Kasumi-1 (cell line): ENCODE measurements at regions not wholly inside any gene's neighbourhood (a gene's known extent, or its start where the extent isn't known, plus 50 kb on each side); places are given as distances from the start of the nearest gene placed in this dataset.

ENCODE experiments used
- DNase-seq, 2 experiments: peaks; one replicate each; lab custom pipeline; 2025; lab: John Stamatoyannopoulos, UW

GRCh38 chr16:82358161-82358560 is 188.1 kb upstream of the MPHOSPH6 start:
- no peak for DNase-seq

- DNase-seq: no peak
These were observed 187.2 kb upstream of the MPHOSPH6 start for GRCh38 chr16:82357237-82357636.

- no peak for DNase-seq
These were observed 180.5 kb upstream of the MPHOSPH6 start for GRCh38 chr16:82350560-82350959.

- DNase-seq: no peak
These were observed 175.3 kb upstream of the MPHOSPH6 start for GRCh38 chr16:82345318-82345717.

- no peak for DNase-seq
These were observed 174.1 kb upstream of the MPHOSPH6 start for GRCh38 chr16:82344157-82344556.

- no peak for DNase-seq
These were observed 171.2 kb upstream of the MPHOSPH6 start for GRCh38 chr16:82341146-82341669.

GRCh38 chr16:82340531-82340930 is 170.5 kb upstream of the MPHOSPH6 start:
- no peak for DNase-seq

- DNase-seq: no peak
These were observed 167.3 kb upstream of the MPHOSPH6 start for GRCh38 chr16:82337355-82337754.

GRCh38 chr16:82331974-82332750 is 162.1 kb upstream of the MPHOSPH6 start:
- no peak for DNase-seq

- DNase-seq: no peak
These were observed 161.4 kb upstream of the MPHOSPH6 start for GRCh38 chr16:82331397-82331796.

- no peak for DNase-seq
These were observed 159.6 kb upstream of the MPHOSPH6 start for GRCh38 chr16:82329504-82330192.

- no peak for DNase-seq
These were observed 159.0 kb upstream of the MPHOSPH6 start for GRCh38 chr16:82328881-82329469.

- no peak for DNase-seq
These were observed 153.1 kb upstream of the MPHOSPH6 start for GRCh38 chr16:82323171-82323570.

GRCh38 chr16:82322177-82322576 is 152.2 kb upstream of the MPHOSPH6 start:
- no peak for DNase-seq

GRCh38 chr16:82319038-82319437 is 149.0 kb upstream of the MPHOSPH6 start:
- no peak for DNase-seq

- no peak for DNase-seq
These were observed 147.6 kb upstream of the MPHOSPH6 start for GRCh38 chr16:82317411-82318167.

GRCh38 chr16:82313754-82314153 is 143.7 kb upstream of the MPHOSPH6 start:
- DNase-seq: no peak

- DNase-seq: no peak
These were observed 141.5 kb upstream of the MPHOSPH6 start for GRCh38 chr16:82311528-82311927.

- DNase-seq: no peak
These were observed 132.2 kb upstream of the MPHOSPH6 start for GRCh38 chr16:82302042-82302727.

GRCh38 chr16:82301146-82301755 is 131.2 kb upstream of the MPHOSPH6 start:
- DNase-seq: no peak

- no peak for DNase-seq
These were observed 130.4 kb upstream of the MPHOSPH6 start for GRCh38 chr16:82300374-82300951.
